ENCODE measurements at regions not wholly inside any gene's neighbourhood (a gene's known extent, or its start where the extent isn't known, plus 50 kb on each side); places are given as distances from the start of the nearest gene placed in this dataset.

DNA sequence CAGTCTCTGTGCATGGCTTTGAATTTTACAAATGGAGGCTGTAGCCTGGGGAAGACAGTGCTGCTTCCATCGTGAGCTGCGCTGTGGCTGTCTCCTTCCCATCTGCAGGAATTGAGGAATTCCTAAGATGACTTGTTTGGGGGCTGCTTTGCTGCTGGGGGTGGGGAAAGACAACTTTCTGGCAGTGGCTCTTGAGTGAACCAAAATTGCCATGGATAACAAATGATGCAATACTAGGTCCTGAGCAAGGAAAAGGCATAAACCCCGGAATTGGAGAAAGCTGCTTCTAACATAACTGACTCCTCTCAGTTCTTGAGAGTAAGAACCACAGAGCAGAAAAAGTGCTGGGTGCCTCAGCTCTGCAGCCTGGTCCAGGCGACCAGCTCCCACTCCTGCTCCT, 245.0 kb upstream of the RPL38 start:
- DNase-seq, result no peak

DNA sequence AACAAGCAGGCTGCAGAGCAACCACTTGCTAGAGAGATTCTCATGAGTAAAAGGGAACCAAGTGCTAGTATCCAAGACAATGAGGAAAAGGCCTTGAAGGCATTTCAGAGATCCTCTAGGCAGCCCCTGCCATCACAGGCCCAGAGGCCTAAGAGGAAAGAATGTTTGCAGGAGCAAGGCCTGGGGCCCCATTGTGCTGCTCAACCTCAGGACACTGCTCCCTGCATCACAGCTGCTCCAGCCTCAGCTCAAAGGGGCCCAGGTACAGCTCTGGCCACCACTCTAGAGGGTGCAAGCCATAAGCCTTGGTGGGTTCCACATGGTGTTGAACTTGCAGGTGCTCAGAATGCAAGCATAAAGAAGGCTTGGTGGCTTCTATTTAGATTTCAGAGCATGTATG, 243.0 kb upstream of the RPL38 start:
- DNase-seq, result no peak

DNA sequence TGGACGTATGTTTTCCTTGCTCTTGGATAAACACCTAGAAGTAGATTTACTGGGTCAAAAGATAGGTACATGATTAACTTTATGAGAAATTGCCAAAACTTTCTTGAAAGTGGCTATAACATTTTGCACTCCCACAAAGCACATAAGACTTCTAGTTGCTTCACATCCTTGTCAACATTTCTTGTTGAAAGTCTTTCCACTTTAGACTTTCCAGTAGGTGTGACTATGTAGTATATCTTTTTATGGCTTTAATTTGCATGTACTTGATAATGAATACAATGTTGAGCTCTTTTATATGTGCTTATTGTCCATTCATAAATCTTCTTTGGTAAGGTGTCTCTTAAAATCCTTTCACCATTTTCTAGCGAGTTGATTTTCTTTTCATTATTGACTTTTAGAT, 241.2 kb upstream of the RPL38 start:
- DNase-seq, result no peak

DNA sequence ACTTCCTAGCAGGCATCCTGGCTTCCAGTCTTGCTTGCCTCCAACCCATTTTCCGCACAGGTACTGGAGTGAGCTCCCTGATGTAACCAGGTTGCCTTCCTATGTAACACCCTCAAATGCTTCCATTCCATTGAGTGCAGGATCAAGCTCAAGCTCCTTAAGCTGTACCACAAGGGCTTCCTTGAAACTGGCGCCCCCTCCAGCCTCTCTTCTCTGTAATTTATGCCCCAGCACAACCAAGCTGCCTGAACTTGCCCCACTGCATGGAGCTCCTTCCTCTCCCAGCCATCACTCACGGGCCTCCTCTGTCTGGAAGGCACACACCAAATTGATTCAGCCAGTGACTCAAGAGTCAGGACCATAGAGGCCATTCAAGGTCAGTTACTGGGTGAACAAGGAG, 234.8 kb upstream of the RPL38 start:
- no peak for DNase-seq

DNA sequence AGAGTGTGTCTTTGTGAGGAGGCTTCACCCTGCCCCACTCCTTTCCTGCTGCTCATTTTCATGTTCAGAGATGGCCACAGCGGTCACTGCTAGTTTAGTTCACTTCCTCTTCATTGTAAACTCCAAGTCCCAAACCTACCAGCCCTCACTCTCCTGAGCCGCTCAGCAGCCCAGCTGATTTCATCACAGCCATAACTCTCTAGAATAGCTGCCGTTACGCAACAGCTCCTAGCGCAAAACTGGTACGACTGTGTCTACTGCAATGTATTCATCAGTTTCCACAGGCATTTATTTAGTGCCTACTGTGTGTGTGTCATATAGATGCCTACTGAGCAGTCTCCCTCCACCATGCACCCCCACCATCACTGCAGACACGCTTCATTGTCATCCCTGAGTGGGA, 233.5 kb upstream of the RPL38 start:
- DNase-seq, result no peak

DNA sequence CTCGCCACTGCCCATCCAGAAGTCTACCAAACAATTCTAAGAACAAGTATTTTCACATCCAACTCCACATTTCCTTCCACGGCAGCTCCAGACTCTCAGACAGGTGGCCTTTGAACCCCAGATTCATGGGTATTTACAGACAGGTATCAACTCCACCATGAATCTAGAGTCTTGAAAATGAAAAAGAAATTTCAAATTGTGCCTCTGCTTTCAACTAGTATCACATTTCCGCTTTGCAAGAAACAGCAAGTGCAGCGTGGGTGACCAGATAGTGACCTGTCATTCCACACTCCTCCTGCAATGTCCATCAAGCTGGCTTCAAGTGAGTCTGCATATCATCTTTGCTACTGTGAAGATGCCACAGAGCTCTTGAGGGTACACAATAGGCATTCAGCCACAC, 232.4 kb upstream of the RPL38 start:
- no peak for DNase-seq

DNA sequence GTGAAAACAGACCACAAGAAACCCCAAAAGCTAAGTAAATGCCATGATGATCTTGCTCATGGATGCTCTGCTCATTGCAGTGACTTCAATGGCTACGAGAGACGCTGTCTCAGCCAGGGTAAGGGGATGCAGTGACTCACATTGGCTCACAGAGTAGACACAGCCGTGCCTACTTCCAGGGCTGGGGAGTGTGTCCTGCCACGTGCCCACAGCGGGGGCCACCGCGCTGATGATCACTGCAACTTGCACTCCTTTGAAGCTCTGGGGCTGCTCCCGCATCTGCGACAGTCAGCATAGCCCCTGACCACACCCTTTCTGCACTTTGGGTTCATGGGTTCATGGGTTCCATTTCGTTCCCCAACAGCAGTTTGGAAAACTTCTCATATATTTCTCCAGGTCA, 231.4 kb upstream of the RPL38 start:
- DNase-seq, result no peak

DNA sequence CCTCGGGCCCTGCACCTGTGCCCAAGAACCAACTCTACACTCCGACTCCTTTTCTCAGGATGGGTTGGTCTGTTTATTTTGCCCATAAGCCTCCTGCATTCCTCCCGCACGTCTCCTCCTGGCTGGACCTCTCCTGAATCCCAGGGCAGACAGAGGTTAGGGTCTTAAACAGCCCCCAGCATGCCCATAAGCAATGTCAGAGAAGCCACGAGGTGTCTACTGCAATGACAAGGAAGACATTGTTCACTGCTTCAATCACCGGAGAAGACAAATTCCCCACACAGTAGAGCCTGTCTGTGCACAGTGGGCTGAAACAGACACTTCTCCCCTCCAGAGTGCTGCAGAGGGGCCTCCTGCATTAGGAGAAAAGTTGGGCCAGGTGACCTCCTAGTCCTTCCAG, 230.6 kb upstream of the RPL38 start:
- no peak for DNase-seq

DNA sequence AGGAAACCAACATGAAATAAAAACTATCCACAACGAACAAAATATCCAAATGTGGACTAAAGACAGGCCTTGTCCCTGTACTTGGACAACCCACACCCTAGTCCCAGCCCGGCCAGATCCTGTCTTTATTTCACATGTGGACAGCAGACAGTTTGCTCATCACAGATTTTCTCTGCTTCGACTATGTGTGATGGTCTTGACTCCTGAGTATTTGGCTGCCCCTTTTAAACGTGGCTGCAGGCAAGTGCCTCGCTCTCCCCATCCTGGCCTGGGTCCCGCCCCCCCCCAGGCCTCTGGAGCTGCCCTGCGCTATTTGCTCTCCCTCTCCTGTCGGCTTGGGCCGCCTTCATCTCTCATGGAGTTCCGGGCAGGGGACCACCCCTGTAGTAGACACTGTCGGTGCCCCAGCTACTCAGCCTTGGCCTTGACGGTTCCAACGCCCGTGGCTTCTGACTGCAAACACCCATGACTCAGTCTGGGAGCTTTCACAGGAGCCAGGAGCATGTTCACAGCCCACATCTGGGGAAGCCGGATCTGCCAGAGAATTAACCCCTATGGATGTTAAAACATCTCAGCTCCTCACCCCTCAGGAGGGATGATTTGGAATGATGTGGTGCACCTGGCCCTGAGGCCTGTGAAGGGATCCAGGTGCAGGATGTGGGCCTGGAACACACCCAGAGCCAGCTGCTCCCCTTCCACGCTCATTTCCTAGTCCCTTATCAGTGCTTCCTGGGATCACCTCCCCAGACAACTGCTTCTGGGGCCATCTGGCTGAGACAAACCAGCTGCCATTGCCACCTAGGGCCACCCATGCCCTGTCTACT, 229.7 kb upstream of the RPL38 start:
- DNase-seq, result no peak

DNA sequence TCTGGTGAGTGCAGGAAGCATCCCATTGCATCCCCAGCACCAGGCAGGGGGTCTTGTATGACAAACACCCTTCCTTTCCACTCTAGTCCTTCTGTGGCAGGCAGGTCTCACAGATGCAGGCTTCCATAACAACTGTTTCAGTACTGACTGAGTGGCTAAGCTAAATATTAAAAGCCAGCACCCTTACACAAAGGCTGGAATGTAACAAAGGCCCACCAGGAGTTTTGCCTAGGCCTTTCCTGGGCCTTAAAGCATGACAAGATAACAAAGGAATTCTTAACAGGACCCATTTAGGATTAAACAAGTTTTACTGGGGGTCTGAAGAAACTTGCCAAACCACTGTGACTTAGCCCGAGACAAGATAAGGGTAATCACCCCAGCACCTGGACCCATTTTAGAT, 228.9 kb upstream of the RPL38 start:
- no peak for DNase-seq

DNA sequence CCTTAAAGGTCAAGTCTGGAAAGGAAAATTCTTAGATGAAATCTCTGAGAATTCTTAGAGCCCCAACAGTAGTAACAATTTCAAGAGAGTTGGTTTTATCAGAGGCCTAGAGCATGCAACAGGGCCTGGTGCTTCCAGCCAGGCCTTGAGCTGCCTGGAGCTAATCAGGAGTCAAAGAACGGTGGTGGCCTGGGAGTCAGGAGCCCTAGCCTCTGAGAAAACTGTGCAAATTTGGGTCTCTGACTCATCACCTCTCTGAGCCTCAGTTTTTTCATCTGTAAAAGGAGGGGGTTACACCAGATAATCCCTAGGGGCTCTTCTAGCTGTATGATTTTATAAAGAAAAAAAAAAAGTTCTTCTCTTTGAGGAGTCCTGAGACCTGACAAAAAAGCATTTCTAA, 227.3 kb upstream of the RPL38 start:
- DNase-seq, result no peak

DNA sequence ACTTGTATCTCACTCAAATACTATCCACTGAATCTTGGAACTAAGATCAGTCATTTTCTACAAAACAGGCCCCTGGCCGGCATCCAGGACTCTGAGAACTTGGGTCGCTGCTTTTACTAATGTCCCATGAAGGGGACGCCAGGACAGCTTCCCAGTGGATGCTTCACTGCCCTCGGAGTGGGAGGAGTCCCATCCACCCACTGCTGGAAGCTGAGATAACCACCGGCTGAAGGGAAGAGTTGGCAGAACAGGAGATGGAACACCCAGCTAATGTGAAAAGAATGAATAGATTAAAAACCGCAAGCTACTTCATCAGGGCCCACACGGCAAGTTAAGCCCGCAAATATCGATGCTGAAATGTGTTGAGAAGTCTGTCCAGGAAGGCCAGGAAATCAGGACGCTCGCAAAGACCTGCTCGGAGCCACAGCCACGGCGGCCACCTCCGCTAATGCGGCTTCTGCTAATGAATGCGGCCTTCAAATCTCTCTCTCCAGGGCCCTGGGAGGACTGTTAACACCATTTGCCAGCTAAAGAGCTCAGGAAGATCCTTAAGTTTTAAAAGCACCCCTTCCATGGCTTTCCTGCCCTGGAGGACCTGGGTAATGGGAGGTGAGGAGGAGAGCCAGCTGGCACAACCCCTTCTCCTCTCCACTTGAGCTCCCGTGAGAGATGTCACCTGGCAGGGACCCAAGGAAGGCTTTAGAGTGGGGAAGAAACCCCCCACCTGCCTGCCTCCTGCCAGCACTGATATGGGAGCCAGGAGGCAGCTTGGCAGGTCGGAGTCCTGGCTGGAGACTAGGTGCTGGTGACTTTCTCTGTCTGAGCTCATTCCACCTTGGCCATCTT, 226.6 kb upstream of the RPL38 start:
- no peak for DNase-seq

DNA sequence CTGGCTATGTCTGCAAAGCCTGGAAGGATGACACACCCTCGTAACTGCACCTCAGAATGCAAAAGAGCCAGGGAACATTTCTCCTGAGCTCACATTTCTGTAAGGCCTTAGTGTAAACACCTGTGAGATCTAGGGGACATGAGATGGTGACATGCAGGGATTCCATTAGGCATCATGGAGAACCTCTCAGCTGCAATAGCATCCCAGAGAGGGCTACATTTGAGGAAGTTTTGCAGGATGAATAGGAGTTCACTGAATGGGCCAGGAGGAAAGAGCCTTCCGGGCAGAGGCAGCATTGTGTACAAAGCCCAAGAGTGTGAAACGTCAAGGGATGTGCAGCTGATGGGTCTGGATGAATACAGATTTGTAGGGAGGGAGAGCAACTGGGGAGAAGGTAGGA, 223.0 kb upstream of the RPL38 start:
- no peak for DNase-seq

DNA sequence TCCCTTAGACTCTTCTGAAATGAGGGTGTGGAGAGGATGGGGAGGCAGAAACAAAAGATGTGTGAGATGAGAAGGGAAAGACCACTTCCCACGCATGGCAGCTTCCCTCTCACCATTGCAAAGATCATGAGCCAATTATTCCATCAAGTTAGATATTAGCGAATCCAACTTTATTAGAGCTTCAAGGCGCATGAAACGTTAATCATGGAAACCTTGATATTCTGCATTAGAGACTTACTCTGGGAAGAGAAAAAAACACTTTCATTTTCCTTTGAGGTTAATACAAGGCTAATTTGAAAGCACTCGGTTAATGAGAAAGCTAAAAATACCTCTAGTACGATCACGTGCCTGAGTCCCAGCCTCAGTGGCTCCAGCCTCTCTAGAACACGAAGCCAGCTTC, 220.6 kb upstream of the RPL38 start:
- DNase-seq, result no peak

DNA sequence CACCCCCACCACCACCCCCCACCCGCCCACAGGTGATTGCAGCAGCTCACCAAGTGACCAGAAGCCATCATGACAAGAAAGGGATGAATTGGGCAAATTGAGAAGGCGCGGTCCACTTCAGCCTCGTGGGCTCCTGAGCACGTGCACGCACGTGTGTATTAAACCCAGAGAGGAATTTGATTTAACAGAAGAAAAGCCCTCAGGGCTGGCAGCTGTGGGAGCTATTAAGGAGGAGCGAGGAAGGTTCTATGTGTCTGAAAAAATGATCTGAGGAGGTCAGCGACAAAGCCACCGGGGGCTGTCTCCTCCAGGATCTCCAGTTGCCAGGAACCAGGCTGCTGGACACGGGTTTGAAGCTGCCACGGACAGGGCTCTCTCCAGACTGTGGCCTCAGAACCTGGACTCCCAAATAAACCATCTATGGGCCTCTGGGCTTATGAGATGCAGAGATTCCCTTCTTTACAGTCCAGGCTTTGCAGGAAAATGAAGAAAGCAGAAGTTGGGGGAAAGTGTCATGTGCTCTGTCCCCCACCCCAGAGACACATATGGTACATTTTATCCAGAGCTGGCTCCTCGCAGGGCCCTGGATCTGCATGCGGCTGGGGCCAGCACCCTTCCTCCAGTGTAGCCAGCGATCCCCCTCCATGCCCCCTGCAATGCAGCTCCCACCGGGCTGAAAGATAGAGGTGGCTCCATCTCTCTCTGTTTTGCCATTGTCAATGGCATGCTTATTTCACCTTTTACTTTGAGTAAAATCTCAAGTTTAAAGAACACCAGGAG, 219.7 kb upstream of the RPL38 start:
- no peak for DNase-seq

DNA sequence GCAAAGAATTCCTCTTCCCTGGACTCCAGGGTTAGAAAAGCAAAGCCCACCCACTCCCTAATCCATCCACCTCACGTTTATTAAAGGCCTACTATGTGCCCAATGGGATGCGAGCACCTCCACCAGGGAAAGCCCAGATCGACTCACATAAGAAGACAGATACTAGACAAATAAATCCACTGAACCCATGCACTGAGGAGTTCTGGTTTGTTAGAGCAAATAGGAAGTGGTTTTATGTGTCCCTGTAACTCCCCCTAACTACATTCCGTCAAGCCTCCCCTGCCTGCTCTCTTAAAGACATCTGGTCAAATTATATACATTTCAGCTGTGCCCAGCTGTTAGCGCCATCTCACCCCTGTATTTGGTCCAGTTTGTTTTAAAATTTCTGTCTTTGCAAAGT, 218.5 kb upstream of the RPL38 start:
- DNase-seq, result no peak

DNA sequence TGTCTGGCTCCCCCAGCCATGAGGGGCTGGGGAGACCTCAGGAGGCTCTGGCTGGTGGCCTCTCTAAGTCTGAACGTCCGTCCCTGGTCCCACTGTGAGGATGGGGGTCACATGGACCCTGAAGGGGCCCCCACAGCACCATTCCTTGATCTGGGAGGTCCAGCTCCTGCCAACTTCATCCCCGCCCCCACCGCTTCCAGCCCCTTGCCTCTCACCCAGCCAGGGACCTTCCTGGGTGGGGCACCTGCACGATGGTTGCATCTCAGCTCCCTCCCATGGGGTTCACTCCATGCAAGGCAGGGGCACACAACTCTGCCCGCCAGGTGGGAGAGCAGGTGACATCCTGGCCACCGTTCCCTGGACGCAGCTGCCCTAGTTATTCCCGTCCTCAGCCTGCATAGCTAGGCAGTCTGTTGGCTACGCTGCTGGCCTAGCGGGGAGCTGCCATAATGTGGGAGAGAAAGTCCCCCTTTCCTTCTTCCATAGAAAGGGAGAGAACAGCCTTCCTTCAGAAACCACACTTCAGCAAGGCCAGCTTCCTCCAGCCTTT, 217.9 kb upstream of the RPL38 start:
- DNase-seq, result no peak

DNA sequence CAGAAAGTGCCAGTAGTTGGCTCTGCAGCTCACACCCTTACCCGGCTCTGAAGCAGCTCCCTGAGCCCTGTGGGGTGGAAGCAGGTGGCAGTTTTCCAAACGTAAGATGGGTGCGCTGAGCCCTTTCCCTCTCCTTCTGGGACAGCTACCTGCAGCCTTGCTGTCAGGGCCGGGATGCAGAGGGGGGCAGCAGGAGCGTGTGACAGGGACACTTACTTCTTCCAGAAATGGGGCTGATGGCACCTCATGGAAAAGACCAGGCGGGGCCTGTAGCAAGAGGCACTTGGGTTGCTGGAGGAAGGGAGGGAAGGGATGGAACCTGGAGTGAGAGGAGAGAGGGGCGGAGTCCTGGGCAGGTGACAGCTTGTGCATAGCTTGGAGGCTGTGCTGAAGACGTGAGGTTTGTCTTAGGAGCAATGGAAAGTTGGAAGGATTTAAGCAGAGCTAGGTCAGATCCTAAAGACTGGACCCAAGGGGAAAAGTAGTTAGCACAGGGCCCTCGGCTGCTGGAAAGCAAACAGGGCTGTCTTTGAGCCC, 216.8 kb upstream of the RPL38 start:
- no peak for DNase-seq

DNA sequence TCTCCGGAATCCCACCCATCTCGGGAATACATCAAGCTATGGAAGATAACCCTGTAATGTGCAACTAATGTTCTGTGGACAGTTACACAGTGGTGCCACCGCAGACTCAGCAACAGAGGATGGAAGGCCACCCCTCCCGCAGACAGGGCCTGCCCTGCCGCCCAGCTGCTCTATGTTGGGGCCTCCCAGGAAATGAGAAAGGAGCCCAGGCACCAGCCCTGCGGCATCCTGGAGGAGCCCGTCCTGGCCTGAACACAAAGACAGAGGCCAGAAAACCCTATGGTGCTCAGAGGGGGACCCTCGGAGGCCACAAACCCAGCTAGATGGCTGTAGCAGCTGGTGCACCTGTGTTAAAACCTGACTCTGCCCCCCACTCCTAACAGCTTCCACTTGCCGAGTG, 216.1 kb upstream of the RPL38 start:
- DNase-seq, result no peak

DNA sequence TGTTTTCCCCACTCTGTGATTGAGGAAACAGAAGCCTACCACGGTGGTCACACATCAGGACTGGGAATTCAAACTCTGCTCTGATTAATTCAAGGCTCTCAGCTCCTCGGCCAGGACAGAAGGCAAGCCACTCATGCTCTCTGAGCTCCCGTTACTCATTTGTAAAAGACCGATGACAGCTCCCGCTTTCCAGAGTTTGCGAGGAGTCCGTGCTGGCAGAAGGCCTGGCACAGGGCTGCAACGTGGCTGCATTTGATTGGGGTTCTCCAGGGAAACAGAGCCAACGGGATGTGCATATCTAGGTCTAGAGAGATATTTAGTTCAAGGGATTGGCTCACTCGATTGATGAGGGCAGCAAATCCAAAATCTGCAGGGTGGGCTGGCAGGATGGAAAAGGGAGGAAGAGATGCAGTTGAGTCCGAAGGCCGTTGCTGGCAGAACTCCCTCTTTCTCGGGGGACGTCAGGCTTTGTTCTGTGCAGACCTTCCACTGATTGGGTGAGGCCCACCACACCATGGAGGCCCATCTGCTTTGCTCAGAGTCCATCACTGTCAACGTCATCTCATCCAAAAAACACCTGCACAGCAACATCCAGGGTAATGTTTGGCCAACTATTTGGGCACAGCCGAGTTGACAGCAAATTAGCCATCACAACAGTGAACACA, 215.5 kb upstream of the RPL38 start:
- DNase-seq, result no peak

DNA sequence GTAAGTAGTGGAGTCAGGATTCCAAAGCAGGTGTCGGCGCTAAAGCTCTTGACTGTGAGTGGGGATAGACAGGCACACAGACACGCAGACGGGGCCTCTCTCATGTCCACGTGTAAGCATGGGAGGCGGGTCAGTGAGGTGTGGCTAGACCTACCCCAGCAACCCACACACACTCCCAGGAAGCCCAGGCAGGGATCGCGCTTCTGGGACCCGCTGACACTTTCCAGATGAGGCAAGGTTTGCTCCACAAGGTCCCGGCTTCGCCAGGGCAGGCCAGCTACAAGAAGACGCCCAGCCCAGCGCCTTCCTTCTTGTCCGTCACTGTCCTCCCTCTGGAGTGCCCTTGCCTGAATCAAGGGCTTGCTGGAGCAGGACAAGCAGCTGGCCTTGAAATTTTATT, 213.8 kb upstream of the RPL38 start:
- no peak for DNase-seq

DNA sequence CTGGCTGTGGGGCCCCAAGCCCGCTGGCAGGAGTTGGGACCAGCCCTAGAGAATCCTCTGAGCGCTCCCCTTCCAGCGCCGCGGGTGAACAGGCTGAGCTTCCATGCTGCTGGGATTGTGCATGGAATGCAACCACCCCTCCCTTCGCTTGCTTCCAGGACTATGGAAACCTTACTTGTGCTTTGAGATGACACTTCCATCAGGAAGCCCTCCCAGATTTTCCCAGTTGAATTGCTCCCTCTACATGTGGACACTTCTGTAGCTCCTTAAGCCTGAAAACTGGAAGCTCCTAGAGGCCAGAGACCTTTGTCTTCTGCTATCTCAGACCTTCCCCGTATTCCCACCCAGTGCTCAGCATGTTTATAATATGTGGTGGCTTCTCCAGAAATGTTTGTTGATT, 213.2 kb upstream of the RPL38 start:
- DNase-seq, result no peak

DNA sequence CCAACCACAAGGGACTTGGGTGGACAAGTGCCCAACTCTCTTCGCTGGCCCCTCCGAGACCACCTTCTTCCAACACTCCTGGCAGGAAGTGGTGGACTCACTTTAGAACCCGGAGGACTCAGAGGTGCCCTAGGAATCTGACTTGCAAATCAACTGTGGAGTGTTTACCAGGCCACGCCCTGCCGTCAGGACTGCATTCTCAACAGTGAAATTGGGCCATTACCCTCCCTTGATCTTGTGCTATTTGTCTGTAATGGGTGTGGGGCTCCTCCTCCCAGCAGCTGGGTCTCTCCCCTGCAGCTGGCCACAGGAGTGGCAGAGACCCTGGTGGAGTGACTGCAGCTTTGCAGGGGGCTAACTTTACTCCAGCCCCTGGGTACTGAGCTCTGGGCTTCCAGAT, 212.2 kb upstream of the RPL38 start:
- no peak for DNase-seq
